ENCODE measurements at regions not wholly inside any gene's neighbourhood (a gene's known extent, or its start where the extent isn't known, plus 50 kb on each side); places are given as distances from the start of the nearest gene placed in this dataset.

DNA sequence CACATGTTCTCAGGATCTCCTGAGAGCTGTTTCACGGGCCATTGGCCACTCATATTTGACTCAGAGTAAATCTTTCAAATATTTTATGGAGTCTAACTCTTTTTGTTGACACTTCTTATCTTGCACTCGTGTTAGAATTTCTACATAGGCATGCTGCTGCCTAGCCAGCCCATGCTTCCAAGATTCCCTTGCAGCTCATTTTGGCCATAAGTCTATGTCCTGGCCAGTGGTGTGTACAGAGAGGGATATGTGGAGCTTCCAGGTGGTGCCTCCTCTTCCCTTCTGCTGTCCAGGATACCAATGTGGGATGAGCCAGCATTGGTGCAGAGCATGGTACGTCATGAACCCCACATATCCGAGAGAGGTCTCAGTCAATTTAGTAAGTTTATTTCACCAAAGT is 522.6 kb downstream of the QKI start:
- no peak for DNase-seq

DNA sequence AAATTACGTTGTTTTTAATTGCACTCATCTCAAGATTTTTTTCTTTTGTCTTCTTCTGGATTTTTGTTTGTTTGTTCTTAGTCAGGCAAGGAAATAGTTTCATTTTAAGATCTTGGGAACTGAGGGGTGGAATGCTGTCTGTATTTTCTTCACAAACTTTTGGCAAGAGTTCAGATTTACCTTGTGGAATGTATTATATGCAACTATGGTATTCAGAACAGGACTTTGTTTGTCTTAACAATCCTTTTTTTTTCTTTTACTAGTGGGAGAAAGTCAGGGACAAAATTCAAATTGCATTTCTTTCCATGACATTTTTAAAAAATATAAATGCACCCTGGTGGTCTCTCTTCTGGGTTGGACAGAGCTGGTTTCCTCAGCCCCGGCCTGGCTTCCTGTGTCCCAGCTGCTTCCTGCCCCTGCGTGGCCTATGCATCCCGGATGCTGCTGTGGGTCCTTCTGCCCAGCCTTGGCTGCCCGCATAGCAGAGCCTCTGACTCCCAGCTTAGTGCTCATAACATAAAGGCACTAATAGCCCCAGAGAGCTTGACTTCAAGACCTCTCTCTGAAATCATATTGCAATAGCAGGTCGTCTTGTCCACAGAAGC is 520.7 kb downstream of the QKI start:
- DNase-seq: no peak

DNA sequence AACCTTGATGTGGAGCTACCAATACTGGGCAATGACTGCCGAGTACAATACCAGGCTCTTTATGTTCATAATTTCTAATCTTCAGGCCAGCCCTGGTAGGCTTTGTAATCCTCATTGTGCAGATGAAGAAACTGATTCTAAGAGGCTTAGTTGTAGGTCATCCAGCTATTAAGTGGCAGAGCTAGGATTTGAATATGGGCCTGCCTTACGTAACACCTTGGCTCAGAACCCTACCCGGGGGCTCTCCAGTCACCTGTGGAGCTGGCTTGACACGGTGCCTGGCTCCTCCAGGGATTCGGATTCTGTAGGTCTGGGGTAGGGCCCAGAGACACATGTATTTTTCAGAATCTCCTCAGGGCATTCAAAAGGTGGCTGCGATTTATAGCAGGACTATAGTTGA is 515.5 kb downstream of the QKI start:
- no peak for DNase-seq

DNA sequence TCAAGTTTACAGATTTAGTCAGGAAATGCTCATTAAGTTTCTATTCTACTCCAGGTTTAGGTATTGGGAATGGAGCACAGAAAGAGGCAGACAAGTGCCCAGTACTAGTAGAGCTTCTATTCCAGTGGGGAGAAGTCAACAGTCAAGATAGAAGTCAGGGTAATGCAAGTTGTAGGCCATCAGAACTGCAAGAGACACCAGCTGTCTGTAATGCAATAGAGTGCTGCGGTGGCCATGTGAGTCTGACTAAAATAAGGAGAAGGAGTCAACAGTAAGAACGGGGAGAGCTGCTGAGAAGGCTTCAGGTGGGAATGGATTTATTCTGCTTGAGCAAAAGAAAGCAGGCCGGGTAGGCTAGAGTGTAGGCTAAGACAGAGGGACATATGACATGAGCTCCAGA is 515.0 kb downstream of the QKI start:
- no peak for DNase-seq

DNA sequence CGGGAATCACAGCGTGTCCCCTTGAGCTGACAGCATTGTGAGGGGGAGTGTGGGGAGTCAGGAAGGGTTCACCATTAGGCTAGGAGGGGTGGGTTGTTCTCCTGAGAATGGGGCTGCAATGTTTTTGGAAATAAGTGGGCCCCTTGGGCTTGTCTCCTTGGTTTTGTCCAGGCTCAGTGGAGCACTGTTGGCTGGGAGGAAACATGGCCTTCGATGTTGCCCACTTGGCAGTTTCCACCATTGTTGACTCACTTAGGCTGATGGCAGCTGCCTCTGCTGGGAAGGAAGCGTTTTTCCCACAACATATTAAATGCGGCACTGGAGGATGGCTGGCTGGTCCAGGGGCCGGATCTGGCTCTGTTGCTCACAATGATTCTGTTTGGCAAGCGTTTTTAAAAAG is 512.1 kb downstream of the QKI start:
- no peak for DNase-seq

DNA sequence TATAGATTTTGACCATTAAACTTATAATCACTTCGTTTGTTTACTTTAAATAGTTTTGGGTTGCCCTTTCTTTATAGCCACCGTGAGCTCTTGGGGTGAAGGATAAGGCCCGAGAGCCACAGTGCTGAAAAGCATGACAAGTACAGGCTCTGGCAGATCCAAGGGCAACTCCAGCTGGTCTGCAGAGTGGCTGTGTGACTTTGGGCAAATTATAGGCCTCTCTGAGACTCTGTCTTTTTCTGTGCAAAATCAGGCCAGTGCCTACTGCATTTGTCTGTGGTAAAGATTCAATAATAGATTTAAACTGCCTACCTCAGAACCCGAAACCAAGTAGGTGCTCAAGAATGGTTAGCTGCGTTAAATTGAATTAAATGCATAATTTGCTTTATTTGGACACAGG is 511.3 kb downstream of the QKI start:
- no peak for DNase-seq

DNA sequence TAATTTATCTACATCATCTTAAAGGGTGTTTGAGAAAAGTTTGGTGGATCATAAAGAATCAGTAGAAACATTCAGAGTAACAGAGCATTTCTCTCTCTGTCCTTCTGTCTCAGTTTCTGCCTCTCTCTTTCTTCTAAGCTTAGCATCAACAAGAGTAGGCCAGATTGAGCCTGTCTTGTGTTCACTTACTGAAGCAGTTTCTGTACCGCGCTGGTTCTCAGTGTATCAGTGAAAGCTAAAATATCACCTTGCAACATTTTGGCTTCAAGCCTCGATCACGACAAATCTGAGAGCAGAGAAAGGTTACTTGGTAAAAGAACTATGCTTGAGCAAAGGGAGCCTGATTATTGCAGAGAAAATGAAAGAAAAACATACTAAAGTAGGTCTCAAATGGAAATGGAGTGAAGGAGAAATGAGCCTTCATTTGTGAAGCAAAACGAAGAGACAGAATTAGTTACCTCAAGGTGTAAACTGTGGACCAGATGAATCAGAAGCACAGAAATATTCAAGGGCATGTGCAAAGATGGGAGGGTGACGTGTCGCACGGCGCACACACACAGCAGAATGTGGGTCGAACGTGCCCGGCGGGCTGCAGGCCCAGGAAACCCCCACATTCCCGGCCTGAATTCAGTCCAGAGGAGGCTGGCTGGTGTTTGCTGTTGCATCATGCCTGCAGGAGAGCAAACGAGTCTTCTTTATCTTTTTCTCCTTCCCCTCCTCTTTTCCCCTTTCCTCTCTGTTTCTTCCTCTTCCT is 509.3 kb downstream of the QKI start:
- DNase-seq: no peak

DNA sequence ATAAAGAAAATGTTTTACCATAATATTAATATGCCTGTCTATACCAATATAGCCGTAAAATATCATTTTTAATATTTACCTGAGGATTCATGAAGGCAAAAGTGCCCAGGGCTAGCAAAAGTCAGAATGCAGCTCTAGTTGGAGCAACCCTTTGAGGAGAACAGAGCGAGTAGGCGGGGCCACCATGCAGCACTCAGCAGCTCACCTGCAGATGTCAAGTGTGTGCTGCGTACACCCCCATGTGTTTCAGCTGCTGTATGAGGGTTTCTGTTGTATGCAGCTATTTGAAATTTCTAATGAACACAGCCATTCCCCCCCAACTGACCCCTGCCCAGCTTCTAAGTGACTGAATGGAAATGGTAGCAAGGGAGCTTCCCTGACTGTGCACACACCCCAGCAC is 508.0 kb downstream of the QKI start:
- DNase-seq: peak in 1 of 3 experiments; percentile 32

DNA sequence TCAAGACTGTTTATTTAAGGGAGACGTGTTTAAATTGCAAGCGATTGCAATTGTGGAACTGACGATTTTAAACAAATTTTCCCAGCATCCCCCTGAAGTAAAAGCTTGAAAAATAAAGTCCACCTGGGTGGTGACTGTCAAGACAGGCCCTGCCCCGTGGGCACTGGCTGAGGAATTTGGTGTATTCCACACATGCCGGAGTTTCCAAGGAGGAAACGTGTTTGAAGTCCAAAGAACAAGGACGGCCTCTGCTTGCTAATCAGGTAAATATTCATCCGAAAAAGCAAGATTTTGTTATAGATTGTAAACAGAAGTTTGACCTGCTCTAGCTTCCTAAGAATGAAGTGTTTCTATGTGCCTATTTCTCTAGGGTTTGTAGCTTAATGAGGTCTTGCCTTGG is 505.1 kb downstream of the QKI start:
- DNase-seq: no peak

DNA sequence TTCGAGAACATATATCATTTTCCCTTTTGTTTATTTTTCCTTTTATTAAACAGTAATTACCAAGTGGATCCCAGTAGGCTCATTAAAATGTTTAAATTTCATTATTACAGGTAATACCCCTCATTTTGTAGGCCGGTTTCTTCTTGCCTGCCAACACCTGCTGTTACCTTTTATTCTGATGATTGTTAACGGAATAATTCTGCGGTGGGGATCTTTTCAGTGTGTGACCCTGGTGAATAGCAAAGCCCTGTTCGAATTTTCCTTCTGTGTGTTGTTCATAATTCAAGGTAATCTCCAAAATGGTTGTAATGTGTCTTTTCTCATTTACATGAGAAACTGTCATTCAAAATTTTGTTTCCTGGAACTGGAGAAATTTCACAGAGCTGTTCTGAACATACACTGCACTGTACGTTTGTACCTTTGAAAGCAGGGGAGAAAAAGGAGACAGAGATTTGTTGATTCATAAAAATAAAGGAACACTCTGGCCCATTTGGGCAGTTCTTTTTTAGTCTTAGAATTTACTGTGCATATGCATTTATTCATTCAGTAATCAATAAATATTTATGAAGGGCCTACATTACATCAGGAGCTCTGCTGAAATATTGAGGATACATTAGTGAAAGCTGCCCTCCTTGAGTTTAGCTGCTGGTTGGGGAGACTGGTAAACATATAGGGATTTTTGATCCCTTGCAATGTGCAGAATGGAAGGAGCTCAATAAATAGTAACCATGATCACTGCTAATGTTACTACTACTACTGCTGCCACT is 502.0 kb downstream of the QKI start:
- DNase-seq: peak in 2 of 3 experiments; percentile 57 to 92

DNA sequence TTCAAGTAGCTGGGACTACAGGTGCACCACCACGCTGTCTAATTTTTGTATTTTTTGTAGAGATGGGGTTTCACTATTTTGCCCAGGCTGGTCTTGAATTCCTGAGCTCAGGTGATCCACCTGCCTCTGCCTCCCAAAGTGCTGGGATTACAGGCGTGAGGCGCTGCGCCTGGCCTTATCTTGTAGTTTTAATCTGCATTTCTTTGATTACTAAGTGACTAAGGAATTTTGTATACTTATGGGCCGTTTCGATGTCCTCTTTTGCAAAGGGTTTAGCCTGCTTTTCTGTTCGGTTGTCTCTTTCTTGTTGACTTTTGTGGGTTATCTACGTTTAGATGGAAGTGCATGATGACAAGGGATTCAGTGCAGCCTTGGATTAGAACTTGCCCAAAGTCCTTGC is 500.6 kb downstream of the QKI start:
- no peak for DNase-seq

DNA sequence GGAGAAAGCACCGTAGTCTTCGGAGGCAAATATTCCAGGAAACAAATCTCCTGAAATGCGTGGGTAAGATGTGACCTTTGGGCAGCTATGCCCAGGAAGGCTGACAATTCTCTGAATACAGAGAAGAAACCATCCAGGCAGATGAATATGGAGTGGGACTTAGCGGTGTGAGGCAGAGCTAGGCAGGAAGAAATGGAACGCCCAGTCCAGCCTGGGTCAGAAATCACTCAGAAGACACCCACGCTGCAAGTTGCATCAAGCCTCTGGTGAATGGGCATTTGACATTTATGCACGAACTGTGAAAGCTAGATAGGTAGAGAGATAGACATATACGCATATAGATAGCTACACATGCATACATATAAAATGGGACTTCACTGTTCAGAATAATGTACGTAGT is 498.5 kb downstream of the QKI start:
- no peak for DNase-seq

DNA sequence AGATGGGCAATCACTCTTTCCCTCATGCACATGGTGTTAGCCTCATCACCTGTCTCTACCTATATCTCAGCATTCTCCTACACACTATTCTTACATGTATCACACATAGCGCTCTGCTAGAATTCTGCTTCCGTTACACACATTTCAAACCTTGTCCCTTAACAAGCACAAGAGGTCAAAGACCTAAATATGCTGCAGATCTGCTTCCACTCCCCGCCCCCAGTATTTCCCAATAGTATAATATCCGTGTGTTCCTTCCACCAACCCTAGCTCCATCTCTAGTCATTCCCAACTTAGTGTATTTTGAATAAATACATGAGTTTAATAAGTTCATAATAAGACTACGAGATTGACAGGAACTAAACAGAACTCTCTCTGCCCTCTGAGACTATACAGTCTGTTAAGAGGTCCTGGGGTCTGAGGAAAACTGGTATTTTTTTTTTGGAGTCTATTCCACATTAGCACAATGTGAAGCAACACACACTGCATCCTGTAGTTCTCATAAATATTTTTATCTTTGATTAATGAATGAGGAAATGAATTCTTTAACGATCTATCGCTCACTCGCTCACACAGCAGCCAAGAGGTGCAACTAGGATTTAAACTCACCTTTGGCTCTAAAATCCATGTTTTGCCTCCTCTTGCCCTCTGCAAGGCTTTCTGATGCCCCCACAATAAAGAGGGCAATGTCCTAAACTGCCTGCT is 491.6 kb downstream of the QKI start:
- no peak for DNase-seq

DNA sequence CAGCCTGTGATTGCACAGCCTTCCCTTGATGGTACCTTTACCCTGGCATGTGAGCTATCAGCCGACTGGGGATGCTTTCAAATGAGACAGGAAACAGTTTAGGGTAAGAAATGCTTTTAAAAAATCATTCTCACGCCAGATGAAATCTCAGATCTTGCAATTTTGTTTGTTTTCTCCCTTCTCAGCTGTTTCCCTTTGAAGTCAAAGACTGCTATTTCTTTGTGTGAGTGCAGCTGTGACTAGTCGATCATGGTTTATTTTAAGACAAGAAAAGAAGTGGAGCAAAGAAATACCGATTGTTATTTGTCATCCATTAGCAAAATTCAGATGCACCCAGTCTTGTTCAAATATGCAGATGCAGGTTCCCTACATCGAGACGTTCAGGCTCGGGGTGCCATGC is 489.7 kb downstream of the QKI start:
- no peak for DNase-seq

DNA sequence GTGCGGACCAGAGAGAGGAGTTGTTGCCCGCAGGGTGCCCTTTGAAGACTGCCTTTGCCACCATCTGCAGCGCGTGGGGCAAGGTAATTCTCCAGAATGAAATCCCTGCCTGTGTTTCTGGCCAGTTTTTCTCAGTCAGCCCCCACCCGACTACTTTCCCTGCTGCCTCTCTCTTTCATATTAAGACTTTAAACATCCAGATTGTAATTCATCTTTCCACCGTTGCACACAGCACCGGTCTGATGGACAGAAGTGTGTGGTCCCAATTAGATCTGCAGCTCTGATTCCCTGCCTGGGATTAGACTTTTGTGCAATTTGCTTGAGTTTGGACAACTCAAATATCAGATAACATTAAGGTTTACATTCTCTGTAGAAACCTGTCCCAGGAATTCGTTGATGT is 489.0 kb downstream of the QKI start:
- DNase-seq: no peak

DNA sequence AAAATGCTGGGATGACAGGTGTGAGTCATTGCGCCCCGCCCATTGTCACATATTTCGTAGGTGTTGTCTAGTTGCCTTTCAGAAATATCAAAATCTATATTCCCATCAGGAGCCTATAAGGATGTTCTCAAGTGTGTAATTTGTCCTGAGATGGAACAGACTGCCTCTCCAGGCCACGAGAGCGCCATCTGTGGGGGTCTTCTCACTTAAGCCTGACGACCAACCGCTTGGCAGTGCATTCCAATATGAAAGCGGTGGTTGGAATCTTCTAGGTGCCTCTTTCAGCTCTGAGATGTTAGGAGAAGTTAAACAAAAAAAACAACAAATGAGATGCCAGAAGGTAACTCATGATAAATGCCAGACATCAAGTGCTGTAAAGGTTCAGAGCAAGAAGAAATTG is 488.5 kb downstream of the QKI start:
- DNase-seq: no peak

DNA sequence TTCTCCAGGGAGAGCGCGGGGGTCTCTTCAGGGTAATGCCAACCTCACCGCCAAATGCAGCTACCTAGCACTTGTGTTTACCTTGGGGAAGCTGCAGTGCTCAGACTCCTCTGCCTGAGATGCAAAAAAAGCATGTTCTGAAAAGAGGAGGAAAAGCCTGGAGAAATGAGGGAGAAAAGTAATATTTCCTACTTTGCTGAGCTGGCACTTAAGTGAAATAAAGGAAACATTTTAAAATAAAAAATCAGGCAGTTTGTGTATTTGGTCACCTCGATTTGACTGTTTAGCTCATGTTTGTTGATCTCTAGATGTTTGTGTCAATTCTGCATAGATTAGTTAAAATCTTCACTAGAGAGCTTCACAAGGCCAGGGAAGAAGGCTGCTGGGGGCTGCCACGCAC is 487.2 kb downstream of the QKI start:
- DNase-seq: no peak

DNA sequence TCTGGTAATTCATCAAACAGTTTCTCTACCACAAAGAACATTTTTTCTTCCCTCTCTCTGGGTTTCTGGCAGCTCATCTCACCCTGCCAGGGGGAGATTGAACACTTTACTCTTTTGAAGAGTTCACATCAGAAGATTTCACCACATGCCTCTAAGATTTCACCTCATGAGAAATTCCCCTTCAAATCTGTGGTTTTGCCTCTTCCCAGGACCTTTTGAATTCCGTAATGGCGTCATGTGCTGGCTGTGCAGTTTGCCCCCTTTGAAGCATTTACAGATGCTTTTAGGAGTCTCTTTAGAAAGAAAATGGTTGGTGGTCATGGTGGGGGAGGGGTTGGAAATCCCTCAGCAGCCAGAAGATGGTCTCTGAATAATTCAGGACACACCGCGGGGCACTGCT is 486.1 kb downstream of the QKI start:
- DNase-seq: no peak

DNA sequence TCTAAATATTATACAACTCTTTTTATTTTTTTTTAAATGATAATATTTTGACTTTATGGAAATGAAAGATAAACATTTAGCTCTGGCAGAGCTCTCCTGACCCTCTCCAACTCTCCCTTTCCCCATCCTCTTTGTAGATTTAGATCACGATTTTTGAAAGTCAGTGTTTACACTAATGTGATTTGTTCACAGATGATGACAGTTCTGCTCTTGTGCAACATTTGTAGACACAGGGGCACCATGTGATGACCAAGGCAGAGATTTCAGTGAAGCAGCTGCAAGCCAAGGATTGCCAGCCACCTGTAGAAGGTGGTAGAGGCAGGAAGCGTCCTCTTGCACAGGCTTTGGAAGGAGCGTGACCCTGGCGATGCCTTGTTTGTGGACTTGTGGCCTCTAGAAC is 483.2 kb downstream of the QKI start:
- no peak for DNase-seq

DNA sequence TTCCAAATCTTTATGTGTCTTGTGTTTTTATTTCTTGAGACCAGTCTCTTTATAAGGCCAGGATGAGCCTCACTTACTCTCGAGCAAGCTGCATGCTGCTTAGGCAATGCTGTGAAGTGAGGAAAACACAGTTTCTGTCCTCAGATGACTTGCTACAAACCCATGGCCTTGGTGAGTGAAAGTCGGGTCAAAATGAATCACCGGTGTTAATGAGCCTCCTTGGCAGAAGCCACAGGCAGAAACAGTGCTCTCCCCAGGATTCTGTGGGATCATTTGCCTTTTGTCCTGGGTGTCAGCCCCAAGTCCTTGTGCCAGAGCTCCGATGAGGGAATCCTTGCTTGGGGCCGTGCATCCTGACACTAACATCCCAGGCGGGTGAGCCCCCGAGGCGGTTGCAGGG is 482.5 kb downstream of the QKI start:
- DNase-seq: no peak

DNA sequence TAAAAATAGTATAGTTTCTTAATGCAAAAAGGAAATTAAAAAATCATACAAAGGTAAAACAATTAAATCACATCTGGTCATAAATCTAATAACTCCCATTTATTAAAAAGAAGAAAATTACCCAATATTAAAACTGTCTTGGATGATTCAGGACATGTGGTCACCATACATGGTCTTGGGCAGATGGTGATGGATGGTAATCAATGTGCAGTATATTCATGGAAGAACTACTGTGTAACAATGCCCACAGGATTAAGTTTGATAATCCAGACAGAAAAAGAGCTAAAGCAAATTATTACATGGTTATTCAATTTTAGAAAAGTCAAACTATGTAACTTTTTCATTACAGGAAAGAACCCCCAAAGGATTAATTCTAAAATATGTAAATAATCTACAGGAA is 480.6 kb downstream of the QKI start:
- DNase-seq: no peak

DNA sequence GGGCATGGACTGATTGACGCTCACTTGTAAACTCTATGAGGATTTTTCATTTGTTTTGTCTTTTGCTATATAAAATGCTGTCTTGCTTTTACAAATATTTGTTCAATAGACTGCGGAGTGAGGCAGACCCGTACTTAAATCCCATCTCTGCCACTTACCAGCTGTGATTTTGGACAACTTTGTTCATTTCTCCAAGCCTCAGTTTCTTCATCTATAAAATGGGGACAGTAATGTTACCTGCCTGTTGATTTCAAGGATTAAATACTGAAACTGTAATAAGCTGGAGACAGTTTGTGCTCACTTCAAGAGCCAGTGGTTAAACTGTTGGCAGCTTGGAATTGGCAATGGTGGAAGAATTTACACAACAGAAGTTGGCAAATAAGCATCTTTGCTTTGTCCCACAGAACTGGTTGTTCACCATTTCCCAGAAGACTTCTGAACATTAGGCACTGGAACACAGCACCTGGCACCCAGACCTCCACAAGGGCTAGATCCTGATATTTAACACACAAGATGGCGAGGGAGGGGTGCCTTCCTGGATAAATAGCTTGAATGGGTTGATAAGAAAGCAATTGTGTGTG is 479.2 kb downstream of the QKI start:
- DNase-seq: no peak

DNA sequence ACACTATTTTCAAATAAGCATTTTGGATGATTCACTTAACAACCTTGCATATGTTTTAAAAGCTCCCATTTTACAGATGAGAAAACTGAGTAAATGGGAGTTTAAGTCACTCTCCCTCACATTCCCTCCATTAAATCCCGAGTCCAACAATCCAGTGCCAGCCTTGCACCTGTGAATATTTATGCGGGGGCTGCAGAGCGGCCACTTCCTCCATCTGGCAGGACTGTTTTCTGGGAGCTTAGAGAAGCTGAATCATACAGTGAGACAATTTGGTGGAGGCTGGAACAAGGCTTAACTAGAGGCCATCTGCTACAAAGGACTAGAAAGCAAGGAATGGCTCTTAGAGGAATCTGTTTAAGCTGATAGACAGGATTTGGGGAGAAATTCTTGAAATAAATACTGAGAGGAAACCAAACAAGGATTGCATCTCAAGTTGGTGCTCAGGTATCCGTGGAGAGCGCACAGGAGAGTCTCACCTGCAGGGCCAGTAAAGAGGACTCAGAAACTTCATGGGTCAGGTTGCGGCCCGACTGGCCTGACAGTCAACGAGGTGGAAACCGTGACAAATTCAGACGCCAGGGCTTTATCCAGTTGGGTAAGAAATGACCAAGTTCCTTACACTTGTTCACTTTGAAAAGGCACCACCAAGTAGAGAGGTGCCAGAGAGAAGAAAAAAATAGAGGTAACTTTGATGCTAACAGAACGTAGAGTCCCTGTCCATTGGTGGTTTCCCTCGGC is 478.5 kb downstream of the QKI start:
- DNase-seq: no peak
